Vagina (tissue), 2 donors: ENCODE measurements at regions not wholly inside any gene's neighbourhood (a gene's known extent, or its start where the extent isn't known, plus 50 kb on each side); places are given as distances from the start of the nearest gene placed in this dataset.

Source experiments
- CTCF ChIP-seq, 3 experiments: fragments of 450-650 bp in 2 of 3; fragments of 200-600 bp in 1 of 3; sonication (generic) in 1 of 3; IDR thresholded peaks; one replicate each; pipeline ENCODE4 v1.5.1; 2017 to 2019; ENCODE audit warnings: antibody characterized with exemption in 3 of 3, mild to moderate bottlenecking in 2 of 3, moderate library complexity in 2 of 3
- POLR2AphosphoS5 ChIP-seq, 2 donors: sonication (generic); formaldehyde crosslinking; IDR thresholded peaks; one replicate each; pipeline ENCODE4 v1.9.0; 2017; ENCODE audit warnings: antibody characterized with exemption in 2 of 2, mild to moderate bottlenecking in 2 of 2, low read depth in 1 of 2; ENCODE audit not compliant: insufficient read depth in 1 of 2

GRCh38 chr4:160372390-160372789 is 1269.5 kb downstream of the RAPGEF2 start:
- no peak for TF ChIP-seq CTCF (IDR thresholded peaks at IDR 0.05)
- no peak for TF ChIP-seq POLR2AphosphoS5 (IDR thresholded peaks at IDR 0.05; ENCODE audit: insufficient read depth in 1 of 2, low read depth in 1 of 2)
